Esophagus squamous epithelium (tissue), 5 donors: ENCODE measurements at regions not wholly inside any gene's neighbourhood (a gene's known extent, or its start where the extent isn't known, plus 50 kb on each side); places are given as distances from the start of the nearest gene placed in this dataset.
A peak's percentile ranks its signal among the peaks of the same experiment; 100 is the strongest.
"Not testable (repeated sequence)": the region's sequence is repeated elsewhere in the genome, so short reads cannot be mapped to it uniquely, and the experiment has no call there.

Source experiments
- DNase-seq: peaks from one replicate; lab custom pipeline; 2025; lab: John Stamatoyannopoulos, UW
- H3K27ac ChIP-seq, 4 donors: fragments of 200-600 bp; sonication (generic); one replicate each; pipeline ENCODE4 v1.5.1; 2016 to 2019; ENCODE audit warnings: mild to moderate bottlenecking in 1 of 4
- H3K27me3 ChIP-seq, 4 donors: fragments of 200-600 bp; sonication (generic); 1 replicate in 3 of 4; 2 replicates in 1 of 4; pipeline versions ENCODE4 v1.5.1 to v1.6.0; 2017 to 2021; ENCODE audit warnings: antibody characterized with exemption in 1 of 4
- H3K36me3 ChIP-seq, 3 donors: fragments of 200-600 bp; sonication (generic); one replicate each; pipeline ENCODE4 v1.5.1; 2016 to 2019
- H3K4me1 ChIP-seq, 3 donors: fragments of 200-600 bp; sonication (generic); one replicate each; pipeline ENCODE4 v1.5.1; 2017 to 2019
- H3K4me3 ChIP-seq, 4 donors: fragments of 200-600 bp; sonication (generic); 1 replicate in 3 of 4; 2 replicates in 1 of 4; pipeline ENCODE4 v1.5.1; 2016 to 2019; ENCODE audit warnings: mild to moderate bottlenecking in 2 of 4, moderate library complexity in 1 of 4
- H3K9me3 ChIP-seq, 3 donors: fragments of 200-600 bp; sonication (generic); one replicate each; pipeline ENCODE4 v1.5.1; 2016 to 2019
- POLR2A ChIP-seq, 4 donors: fragments of 450-650 bp; IDR thresholded peaks; one replicate each; pipeline ENCODE4 v1.6.1; 2017; ENCODE audit warnings: antibody characterized with exemption in 4 of 4, mild to moderate bottlenecking in 4 of 4, moderate library complexity in 3 of 4
- WGBS, 2 donors: methylation state at CpG; one replicate each; pipeline ENCODE4 v1.1.5; 2018; 5-methylcytosine and 5-hydroxymethylcytosine counted together
- intact Hi-C: fragments of 100-400 bp; cut with DNase I; formaldehyde crosslinking; loops from one replicate; pipeline ENCODE4 v1.15.0; 2022
- TF ChIP-seq, protein P1 (sequence below), 6 experiments: fragments of 450-650 bp in 4 of 6; fragments of 200-600 bp in 2 of 6; sonication (generic) in 2 of 6; IDR thresholded peaks; one replicate each; pipeline ENCODE4 v1.5.1; 2016 to 2019; ENCODE audit warnings: antibody characterized with exemption in 6 of 6, mild to moderate bottlenecking in 4 of 6, moderate library complexity in 4 of 6
- donor health status: DM: yes; HTN: yes; CAD: no.

DNA sequence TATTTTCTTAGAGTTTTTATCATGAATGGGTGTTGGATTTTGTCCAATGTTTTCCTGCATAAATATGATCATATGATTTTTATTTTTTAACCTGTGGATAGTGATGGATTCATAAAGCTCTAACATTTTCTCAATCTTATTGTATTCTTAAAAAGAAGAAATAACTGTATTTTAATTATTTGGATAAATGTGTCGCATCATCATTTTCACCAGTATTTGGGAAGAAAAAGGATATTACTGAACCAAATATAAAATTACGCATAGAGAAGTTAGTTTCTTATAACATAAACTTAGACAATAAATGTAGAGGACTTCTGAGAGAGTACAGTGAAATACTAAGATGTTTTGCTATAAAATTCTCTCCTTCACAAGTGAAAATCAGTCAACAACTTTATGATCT lies 126.0 kb upstream of the CHST9 start:
- Histone ChIP-seq H3K36me3 (no peaks in the 10 kb centered on the region), H3K4me1 (no peaks in the 10 kb centered on the region), H3K9me3 (no peaks in the 10 kb centered on the region), H3K4me3 (no peak overlapping the region), H3K27me3 (no peaks in the 10 kb centered on the region), H3K27ac (no peak overlapping the region)
- no peak for DNase-seq
- intact Hi-C loops: no loop called here
- TF ChIP-seq POLR2A (IDR thresholded peaks at IDR 0.05): no peak
- TF ChIP-seq, protein P1, sequence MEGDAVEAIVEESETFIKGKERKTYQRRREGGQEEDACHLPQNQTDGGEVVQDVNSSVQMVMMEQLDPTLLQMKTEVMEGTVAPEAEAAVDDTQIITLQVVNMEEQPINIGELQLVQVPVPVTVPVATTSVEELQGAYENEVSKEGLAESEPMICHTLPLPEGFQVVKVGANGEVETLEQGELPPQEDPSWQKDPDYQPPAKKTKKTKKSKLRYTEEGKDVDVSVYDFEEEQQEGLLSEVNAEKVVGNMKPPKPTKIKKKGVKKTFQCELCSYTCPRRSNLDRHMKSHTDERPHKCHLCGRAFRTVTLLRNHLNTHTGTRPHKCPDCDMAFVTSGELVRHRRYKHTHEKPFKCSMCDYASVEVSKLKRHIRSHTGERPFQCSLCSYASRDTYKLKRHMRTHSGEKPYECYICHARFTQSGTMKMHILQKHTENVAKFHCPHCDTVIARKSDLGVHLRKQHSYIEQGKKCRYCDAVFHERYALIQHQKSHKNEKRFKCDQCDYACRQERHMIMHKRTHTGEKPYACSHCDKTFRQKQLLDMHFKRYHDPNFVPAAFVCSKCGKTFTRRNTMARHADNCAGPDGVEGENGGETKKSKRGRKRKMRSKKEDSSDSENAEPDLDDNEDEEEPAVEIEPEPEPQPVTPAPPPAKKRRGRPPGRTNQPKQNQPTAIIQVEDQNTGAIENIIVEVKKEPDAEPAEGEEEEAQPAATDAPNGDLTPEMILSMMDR (IDR thresholded peaks at IDR 0.05): no peak
- 81 to 84% methylated on average over 2 of the region's 2 CpGs for WGBS, 2 donors

DNA sequence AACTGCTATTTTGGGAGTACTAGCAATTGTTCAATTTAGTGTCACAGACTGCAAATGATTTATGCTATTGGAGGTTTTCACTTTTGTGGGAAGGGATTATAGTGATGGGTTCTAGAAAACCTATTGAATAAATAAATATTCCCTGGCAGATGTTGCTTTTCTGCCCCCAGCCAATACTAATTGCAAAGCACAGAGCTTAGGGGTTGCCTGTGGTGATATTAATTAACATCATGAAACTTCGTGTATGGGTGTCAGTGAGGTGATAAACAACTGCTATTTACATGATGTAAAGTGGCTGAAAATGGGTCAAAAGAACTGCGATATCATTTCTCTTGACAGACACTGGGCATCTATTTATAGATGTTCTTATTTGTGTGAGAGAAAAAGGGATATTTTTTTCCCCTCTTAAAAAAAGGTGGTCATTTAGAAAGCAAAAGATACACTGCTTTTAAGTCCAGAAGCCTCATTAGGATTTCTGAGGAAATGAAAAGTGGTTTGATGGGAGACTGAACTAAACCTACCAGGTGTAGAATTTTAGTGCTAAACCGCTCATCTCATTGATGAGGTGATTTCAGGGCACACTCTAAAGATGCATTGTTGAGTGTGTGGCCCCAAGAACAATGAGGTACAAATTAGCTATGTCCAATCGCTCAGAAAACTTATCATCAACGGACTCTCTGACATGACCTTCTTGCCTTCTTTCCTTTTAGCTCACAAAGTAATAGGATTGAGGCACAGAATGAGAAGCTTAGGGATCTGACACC lies 116.7 kb upstream of the CHST9 start:
- no peaks in the 10 kb centered on the region for H3K27me3 ChIP-seq
- TF ChIP-seq, protein P1 (IDR thresholded peaks at IDR 0.05): no peak
- TF ChIP-seq POLR2A (IDR thresholded peaks at IDR 0.05): no peak
- intact Hi-C loops: no loop called here
- DNase-seq: no peak
- no peak overlapping the region for H3K4me3 ChIP-seq
- H3K36me3 ChIP-seq: no peaks in the 10 kb centered on the region
- 51 to 53% methylated on average over 5 of the region's 5 CpGs for WGBS, 2 donors
- no peaks in the 10 kb centered on the region for H3K9me3 ChIP-seq
- no peaks in the 10 kb centered on the region for H3K4me1 ChIP-seq
- no peak overlapping the region for H3K27ac ChIP-seq

DNA sequence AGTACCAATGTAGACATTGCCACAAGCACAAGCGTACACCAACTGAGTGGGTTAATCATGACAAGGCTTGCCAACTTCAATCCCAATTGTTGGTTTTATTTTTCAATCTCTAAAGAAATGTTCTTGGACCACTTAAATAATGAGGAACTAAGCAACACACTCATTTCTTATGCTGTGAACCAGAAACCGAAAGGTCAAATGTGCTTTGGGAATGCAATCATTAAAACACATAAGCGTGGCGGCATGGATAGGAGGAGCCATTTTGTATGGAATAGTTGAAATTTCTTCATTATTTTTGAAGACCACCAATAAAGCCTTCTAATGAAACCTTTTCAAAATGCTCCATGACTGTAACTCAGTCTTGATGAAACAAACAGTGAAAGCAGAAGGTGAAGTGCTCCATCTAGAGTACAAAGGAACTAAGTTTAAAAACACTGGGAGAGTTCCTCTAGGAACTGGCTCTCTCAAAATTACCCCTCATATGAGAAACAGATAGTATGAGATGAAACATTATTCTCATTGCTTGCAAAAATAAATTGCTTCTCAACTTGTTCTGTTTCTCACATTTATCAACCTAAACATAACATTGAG lies 113.2 kb upstream of the CHST9 start:
- Histone ChIP-seq H3K9me3 (no peaks in the 10 kb centered on the region), H3K4me1 (no peaks in the 10 kb centered on the region), H3K4me3 (no peak overlapping the region), H3K27ac (no peak overlapping the region), H3K36me3 (no peaks in the 10 kb centered on the region), H3K27me3 (no peaks in the 10 kb centered on the region)
- TF ChIP-seq POLR2A (IDR thresholded peaks at IDR 0.05): no peak
- TF ChIP-seq, protein P1 (IDR thresholded peaks at IDR 0.05): peak in 3 of 6 experiments; percentile 16 to 36 (median 30)
- 84 to 87% methylated on average over 4 of the region's 4 CpGs for WGBS, 2 donors
- DNase-seq: no peak
- intact Hi-C loops: no loop called here

DNA sequence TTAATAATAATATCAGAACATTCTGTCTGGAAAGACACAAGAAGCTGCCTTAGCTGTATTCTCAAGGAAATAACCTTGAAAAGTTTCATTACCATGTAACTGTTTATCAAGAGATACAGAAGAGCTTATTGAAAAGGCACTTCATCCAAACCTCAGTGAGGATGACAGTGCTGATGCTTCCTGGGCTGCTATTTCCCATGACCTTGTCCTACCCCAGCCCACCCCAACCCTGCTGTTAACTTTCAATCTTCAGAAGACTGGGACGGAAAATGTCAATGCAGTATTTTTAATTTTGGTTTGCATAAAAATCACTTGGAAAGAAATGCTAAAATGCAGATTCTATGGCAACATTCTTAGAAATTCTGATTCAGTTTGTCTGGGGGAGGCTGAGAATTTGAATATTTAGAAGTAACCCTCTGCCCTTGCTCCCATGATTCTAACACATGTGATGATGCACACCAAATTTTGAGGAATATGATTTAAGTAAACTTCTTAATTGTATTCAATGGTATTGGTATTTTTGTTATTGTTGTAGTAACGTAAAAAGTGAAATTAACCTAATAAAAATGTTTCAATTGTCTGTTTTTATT lies 101.0 kb upstream of the CHST9 start:
- DNase-seq, H3K36me3 ChIP-seq, H3K27me3 ChIP-seq, intact Hi-C loops, H3K4me1 ChIP-seq, H3K9me3 ChIP-seq, H3K27ac ChIP-seq, H3K4me3 ChIP-seq: not testable (repeated sequence)
- WGBS, 2 donors: 75 to 81% methylated on average over 1 to 2 of the region's 2 CpGs

DNA sequence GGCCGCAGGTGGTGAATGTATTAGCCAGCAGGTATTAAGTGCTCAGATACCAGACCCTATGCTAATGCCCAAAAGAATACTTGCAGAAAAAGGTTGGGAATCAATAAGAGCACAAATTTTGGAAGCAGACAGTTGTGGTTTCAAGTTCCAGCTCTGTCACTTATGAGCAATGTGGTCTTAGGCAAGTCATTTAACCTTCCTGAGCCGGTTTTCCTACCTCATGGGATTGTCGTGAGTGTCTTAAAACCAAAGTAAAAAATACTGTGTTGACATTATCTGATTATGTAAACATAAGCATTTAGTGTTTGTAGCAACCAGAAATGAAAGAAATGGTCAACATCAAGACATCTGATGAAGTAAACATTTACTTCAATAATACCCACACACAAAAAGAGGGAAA lies 93.0 kb upstream of the CHST9 start:
- Histone ChIP-seq H3K36me3 (no peaks in the 10 kb centered on the region), H3K9me3 (no peaks in the 10 kb centered on the region), H3K27ac (no peak overlapping the region), H3K4me1 (no peaks in the 10 kb centered on the region), H3K4me3 (no peak overlapping the region), H3K27me3 (no peaks in the 10 kb centered on the region)
- TF ChIP-seq, protein P1 (IDR thresholded peaks at IDR 0.05): no peak
- TF ChIP-seq POLR2A (IDR thresholded peaks at IDR 0.05): no peak
- 57 to 63% methylated on average over 3 of the region's 3 CpGs for WGBS, 2 donors
- DNase-seq: no peak
- intact Hi-C loops: no loop called here
